ENCODE measurements at regions not wholly inside any gene's neighbourhood (a gene's known extent, or its start where the extent isn't known, plus 50 kb on each side); places are given as distances from the start of the nearest gene placed in this dataset.
A peak's percentile ranks its signal among the peaks of the same experiment; 100 is the strongest.
"Not testable (repeated sequence)": the region's sequence is repeated elsewhere in the genome, so short reads cannot be mapped to it uniquely, and the experiment has no call there.

GRCh38 chr1:144516172-144516571 lies 54.7 kb upstream of the NBPF15 start:
- DNase-seq; intact Hi-C loops (cut with DNase I, micrococcal nuclease); ATAC-seq: not testable (repeated sequence)

- DNase-seq; ATAC-seq; intact Hi-C loops (cut with DNase I, micrococcal nuclease): not testable (repeated sequence)
Observed at GRCh38 chr1:144516906-144517305, 55.4 kb upstream of the NBPF15 start.

- DNase-seq; intact Hi-C loops (cut with DNase I, micrococcal nuclease); ATAC-seq: not testable (repeated sequence)
Observed at GRCh38 chr1:144518439-144518838, 57.0 kb upstream of the NBPF15 start.

GRCh38 chr1:144519528-144520189 lies 58.2 kb upstream of the NBPF15 start:
- ATAC-seq; DNase-seq; intact Hi-C loops (cut with DNase I, micrococcal nuclease): not testable (repeated sequence)

- intact Hi-C loops (cut with DNase I, micrococcal nuclease): not testable (repeated sequence)
- ATAC-seq (peak; percentile 27), DNase-seq (peak; percentile 25 to 40)
Observed at GRCh38 chr1:144523661-144524407, 62.4 kb upstream of the NBPF15 start.

GRCh38 chr1:144532156-144532607 lies 60.5 kb upstream of the PPIAL4F start:
- intact Hi-C loops (cut with DNase I, micrococcal nuclease); DNase-seq: not testable (repeated sequence)
- ATAC-seq: peak; percentile 56

GRCh38 chr1:144533480-144533879 lies 59.2 kb upstream of the PPIAL4F start:
- DNase-seq; ATAC-seq; intact Hi-C loops (cut with DNase I, micrococcal nuclease): not testable (repeated sequence)

- DNase-seq; intact Hi-C loops (cut with DNase I, micrococcal nuclease); ATAC-seq: not testable (repeated sequence)
Observed at GRCh38 chr1:144534286-144534685, 58.4 kb upstream of the PPIAL4F start.

GRCh38 chr1:144536677-144537076 lies 56.0 kb upstream of the PPIAL4F start:
- ATAC-seq; intact Hi-C loops (cut with DNase I, micrococcal nuclease); DNase-seq: not testable (repeated sequence)

- ATAC-seq; intact Hi-C loops (cut with DNase I, micrococcal nuclease); DNase-seq: not testable (repeated sequence)
Observed at GRCh38 chr1:144537234-144537633, 55.5 kb upstream of the PPIAL4F start.

GRCh38 chr1:144538736-144539135 lies 54.0 kb upstream of the PPIAL4F start:
- intact Hi-C loops (cut with DNase I, micrococcal nuclease); DNase-seq; ATAC-seq: not testable (repeated sequence)

GRCh38 chr1:144539191-144539960 lies 53.3 kb upstream of the PPIAL4F start:
- DNase-seq; intact Hi-C loops (cut with DNase I, micrococcal nuclease): not testable (repeated sequence)

More at GRCh38 chr1:144539191-144539960, 53.3 kb upstream of the PPIAL4F start:
- ATAC-seq: not testable (repeated sequence)

Measured in left colon (tissue), 2 donors.